HG03135 (cell line): ENCODE measurements at regions not wholly inside any gene's neighbourhood (a gene's known extent, or its start where the extent isn't known, plus 50 kb on each side); places are given as distances from the start of the nearest gene placed in this dataset.

ENCODE experiments used
- ATAC-seq: cut with Tn5 transposase; IDR thresholded peaks from one replicate; pipeline ENCODE4 v1.9.1; 2021; ENCODE audit warnings: mild to moderate bottlenecking, moderate library complexity; ENCODE audit not compliant: unreplicated experiment

GRCh38 chr3:5068531-5069050, 53.5 kb upstream of the ARL8B start:
- no peak for ATAC-seq

DNA sequence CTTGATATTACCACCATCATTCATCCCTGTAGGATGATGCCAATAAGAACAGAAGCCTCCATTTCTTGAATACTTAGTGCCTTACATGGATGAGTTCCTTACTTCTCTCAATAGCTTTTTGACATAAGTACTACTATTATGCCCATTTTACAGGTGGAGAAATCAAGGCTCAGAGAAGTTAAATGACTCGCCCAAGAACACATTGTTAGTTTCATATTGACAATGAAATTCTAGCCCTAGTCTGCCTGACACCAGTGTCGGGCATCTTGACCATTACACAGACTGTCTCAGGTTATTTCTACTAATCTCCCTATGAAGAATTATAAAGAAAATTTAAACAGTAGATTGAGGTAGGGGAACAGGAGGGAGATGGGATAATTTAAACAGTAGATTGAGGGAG, 52.5 kb upstream of the ARL8B start:
- ATAC-seq = no peak

GRCh38 chr3:5071061-5071460, 51.0 kb upstream of the ARL8B start:
- no peak for ATAC-seq

DNA sequence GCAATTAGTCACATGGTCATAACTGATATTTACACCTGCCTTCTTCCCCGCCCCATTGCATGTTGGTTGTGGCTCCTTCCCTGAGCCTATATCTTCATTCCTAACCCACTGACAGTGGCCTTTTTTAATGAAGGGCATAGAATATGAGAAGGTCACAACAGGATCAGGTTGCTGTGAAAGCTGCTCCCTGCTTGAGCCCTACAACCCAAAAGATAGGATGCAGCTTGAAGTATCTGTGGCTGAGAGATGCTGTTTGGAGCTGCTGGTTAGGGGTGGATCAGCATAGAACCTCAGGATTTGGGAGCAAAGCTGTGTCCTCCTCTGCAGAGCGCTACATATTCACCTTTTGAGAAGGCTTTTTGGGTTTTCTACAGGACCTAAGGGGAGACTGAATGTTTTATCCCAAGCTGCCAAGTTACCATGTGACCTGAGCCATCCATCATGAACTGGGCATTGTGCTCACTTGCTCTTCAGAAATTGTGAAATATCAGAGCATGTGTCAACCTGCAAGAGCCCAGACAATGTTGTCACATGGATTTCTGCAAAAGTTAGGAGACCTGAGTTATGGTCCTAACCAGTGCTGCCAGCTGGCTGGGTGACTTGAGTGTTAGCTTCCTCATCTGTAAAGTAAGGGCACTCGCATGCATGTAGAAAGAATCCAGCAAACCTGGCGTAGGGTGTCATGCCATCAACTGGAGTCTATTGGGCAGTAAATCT, 49.8 kb upstream of the ARL8B start:
- no peak for ATAC-seq
